Suprapubic skin (tissue), 3 donors: ENCODE measurements at regions not wholly inside any gene's neighbourhood (a gene's known extent, or its start where the extent isn't known, plus 50 kb on each side); places are given as distances from the start of the nearest gene placed in this dataset.

Source experiments
- POLR2A ChIP-seq, 2 donors: fragments of 450-650 bp; IDR thresholded peaks; one replicate each; pipeline ENCODE4 v1.6.1; 2017; ENCODE audit warnings: antibody characterized with exemption in 2 of 2, mild to moderate bottlenecking in 2 of 2, moderate library complexity in 2 of 2
- TF ChIP-seq, protein P1 (sequence below), 2 donors: fragments of 200-600 bp in 1 of 2; fragments of 450-650 bp in 1 of 2; sonication (generic) in 1 of 2; IDR thresholded peaks; one replicate each; pipeline ENCODE4 v1.5.1; 2016 to 2019; ENCODE audit warnings: antibody characterized with exemption in 2 of 2, mild to moderate bottlenecking in 1 of 2, moderate library complexity in 1 of 2

GRCh38 chr5:17156463-17156862 lies 61.0 kb upstream of the BASP1 start:
- no peak for TF ChIP-seq POLR2A (IDR thresholded peaks at IDR 0.05)
- TF ChIP-seq, protein P1, sequence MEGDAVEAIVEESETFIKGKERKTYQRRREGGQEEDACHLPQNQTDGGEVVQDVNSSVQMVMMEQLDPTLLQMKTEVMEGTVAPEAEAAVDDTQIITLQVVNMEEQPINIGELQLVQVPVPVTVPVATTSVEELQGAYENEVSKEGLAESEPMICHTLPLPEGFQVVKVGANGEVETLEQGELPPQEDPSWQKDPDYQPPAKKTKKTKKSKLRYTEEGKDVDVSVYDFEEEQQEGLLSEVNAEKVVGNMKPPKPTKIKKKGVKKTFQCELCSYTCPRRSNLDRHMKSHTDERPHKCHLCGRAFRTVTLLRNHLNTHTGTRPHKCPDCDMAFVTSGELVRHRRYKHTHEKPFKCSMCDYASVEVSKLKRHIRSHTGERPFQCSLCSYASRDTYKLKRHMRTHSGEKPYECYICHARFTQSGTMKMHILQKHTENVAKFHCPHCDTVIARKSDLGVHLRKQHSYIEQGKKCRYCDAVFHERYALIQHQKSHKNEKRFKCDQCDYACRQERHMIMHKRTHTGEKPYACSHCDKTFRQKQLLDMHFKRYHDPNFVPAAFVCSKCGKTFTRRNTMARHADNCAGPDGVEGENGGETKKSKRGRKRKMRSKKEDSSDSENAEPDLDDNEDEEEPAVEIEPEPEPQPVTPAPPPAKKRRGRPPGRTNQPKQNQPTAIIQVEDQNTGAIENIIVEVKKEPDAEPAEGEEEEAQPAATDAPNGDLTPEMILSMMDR (IDR thresholded peaks at IDR 0.05) = no peak
